ENCODE measurements at regions not wholly inside any gene's neighbourhood (a gene's known extent, or its start where the extent isn't known, plus 50 kb on each side); places are given as distances from the start of the nearest gene placed in this dataset.

DNA sequence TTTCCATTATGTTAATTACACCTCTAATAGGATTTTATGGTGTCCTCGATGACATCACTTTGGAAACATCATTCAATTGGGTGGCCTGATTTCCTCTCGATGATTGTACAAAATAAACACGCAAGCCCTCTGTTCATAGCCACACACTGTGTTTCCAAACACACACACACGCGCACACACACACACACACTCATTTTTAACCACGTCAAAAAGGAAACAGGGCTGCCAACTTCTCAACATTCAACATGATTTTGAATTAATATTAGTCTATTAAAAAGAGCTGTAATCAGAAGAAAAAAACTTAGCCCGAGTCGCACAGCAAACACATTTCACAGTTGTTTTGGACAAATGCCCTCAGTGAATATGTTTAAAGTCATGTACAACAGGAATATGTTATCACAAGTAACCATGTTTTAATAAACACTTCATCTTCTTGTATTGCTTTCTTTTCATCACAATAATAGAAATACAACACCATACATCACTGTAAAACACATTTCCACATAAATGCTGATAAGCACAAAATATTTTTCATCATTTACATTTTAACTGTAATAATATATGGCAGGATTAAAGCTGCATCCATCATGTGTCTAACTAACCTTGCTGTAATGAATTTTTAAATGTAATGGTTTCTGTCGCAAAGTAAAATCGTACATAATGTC lies 219.1 kb upstream of the IRX3 start:
- TF ChIP-seq, protein P1, sequence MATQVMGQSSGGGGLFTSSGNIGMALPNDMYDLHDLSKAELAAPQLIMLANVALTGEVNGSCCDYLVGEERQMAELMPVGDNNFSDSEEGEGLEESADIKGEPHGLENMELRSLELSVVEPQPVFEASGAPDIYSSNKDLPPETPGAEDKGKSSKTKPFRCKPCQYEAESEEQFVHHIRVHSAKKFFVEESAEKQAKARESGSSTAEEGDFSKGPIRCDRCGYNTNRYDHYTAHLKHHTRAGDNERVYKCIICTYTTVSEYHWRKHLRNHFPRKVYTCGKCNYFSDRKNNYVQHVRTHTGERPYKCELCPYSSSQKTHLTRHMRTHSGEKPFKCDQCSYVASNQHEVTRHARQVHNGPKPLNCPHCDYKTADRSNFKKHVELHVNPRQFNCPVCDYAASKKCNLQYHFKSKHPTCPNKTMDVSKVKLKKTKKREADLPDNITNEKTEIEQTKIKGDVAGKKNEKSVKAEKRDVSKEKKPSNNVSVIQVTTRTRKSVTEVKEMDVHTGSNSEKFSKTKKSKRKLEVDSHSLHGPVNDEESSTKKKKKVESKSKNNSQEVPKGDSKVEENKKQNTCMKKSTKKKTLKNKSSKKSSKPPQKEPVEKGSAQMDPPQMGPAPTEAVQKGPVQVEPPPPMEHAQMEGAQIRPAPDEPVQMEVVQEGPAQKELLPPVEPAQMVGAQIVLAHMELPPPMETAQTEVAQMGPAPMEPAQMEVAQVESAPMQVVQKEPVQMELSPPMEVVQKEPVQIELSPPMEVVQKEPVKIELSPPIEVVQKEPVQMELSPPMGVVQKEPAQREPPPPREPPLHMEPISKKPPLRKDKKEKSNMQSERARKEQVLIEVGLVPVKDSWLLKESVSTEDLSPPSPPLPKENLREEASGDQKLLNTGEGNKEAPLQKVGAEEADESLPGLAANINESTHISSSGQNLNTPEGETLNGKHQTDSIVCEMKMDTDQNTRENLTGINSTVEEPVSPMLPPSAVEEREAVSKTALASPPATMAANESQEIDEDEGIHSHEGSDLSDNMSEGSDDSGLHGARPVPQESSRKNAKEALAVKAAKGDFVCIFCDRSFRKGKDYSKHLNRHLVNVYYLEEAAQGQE (IDR thresholded peaks at IDR 0.05; ENCODE audit: borderline replicate concordance), result no peak
- TF ChIP-seq SMC3 (conservative IDR thresholded peaks at IDR 0.05; ENCODE audit: poor library complexity) (no peak), TAF1 (IDR thresholded peaks at IDR 0.05; ENCODE audit: low read depth) (no peak), EZH2 (IDR thresholded peaks at IDR 0.05; ENCODE audit: borderline replicate concordance, insufficient read depth, low read length, poor library complexity, severe bottlenecking) (no peak), EP300 (conservative IDR thresholded peaks at IDR 0.05; ENCODE audit: poor library complexity, severe bottlenecking) (no peak), MXI1 (conservative IDR thresholded peaks at IDR 0.05; ENCODE audit: poor library complexity, severe bottlenecking) (no peak)
- TF ChIP-seq, protein P2, sequence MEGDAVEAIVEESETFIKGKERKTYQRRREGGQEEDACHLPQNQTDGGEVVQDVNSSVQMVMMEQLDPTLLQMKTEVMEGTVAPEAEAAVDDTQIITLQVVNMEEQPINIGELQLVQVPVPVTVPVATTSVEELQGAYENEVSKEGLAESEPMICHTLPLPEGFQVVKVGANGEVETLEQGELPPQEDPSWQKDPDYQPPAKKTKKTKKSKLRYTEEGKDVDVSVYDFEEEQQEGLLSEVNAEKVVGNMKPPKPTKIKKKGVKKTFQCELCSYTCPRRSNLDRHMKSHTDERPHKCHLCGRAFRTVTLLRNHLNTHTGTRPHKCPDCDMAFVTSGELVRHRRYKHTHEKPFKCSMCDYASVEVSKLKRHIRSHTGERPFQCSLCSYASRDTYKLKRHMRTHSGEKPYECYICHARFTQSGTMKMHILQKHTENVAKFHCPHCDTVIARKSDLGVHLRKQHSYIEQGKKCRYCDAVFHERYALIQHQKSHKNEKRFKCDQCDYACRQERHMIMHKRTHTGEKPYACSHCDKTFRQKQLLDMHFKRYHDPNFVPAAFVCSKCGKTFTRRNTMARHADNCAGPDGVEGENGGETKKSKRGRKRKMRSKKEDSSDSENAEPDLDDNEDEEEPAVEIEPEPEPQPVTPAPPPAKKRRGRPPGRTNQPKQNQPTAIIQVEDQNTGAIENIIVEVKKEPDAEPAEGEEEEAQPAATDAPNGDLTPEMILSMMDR (IDR thresholded peaks at IDR 0.05; ENCODE audit: poor library complexity, severe bottlenecking), result no peak
- H3K79me2 ChIP-seq (replicated peaks; ENCODE audit: insufficient read depth, low read length), result no peaks in the 10 kb centered on the region
- H3F3A ChIP-seq (ENCODE audit: insufficient read depth, low read length, poor library complexity, severe bottlenecking), result no peaks in the 10 kb centered on the region
- H3K27ac ChIP-seq (ENCODE audit: low read length), result peak overlapping the region; percentile 64
- no peaks in the 10 kb centered on the region for H3K27me3 ChIP-seq (ENCODE audit: insufficient read depth, low read depth, low read length)
- H3K9me3 ChIP-seq (ENCODE audit: low read length), result no peaks in the 10 kb centered on the region
- no peak overlapping the region for H3K4me3 ChIP-seq (ENCODE audit: low read length)
- no peak overlapping the region for H3K4me2 ChIP-seq (ENCODE audit: low read length)
- H3K9ac ChIP-seq (ENCODE audit: low read length), result no peak overlapping the region
- no peak overlapping the region for H2AFZ ChIP-seq (ENCODE audit: low read depth, low read length)
- no peaks in the 10 kb centered on the region for H4K20me1 ChIP-seq (ENCODE audit: insufficient read depth)
- no peaks in the 10 kb centered on the region for H3K36me3 ChIP-seq (ENCODE audit: insufficient read depth, low read length)
- H3K9me2 ChIP-seq (ENCODE audit: insufficient read depth, low read length), result no peaks in the 10 kb centered on the region

DNA sequence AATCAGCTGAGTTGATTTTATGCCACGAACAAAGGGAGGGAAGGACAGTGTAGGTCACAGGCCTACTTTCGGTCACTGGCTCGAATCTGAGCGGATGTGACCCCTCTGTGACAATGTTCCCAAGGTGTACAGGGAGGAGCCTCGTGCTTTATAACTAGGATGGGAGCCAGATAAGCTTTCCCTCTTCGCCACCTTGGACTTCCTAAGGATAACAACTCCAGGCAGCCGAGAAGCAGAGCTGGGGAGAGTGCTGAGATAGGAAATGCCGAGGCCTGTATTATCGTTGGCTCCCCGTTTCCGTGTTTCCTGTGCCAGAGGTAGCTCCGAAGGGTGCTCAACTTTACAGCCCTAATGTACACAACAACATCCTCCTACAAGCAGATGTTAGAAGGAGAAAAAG lies 217.8 kb upstream of the IRX3 start:
- H3K4me3 ChIP-seq (ENCODE audit: low read length), result no peak overlapping the region
- TF ChIP-seq TAF1 (IDR thresholded peaks at IDR 0.05; ENCODE audit: low read depth) (no peak), EP300 (conservative IDR thresholded peaks at IDR 0.05; ENCODE audit: poor library complexity, severe bottlenecking) (no peak), POLR2AphosphoS5 (IDR thresholded peaks at IDR 0.05) (no peak), EZH2 (IDR thresholded peaks at IDR 0.05; ENCODE audit: borderline replicate concordance, insufficient read depth, low read length, poor library complexity, severe bottlenecking) (no peak), RAD21 (conservative IDR thresholded peaks at IDR 0.05) (no peak), SMC3 (conservative IDR thresholded peaks at IDR 0.05; ENCODE audit: poor library complexity) (no peak)
- TF ChIP-seq, protein P1 (IDR thresholded peaks at IDR 0.05; ENCODE audit: borderline replicate concordance), result no peak
- TF ChIP-seq, protein P2 (IDR thresholded peaks at IDR 0.05; ENCODE audit: poor library complexity, severe bottlenecking), result no peak
- no peaks in the 10 kb centered on the region for H3K79me2 ChIP-seq (replicated peaks; ENCODE audit: insufficient read depth, low read length)
- H3K36me3 ChIP-seq (ENCODE audit: insufficient read depth, low read length), result no peaks in the 10 kb centered on the region
- H3K4me2 ChIP-seq (ENCODE audit: low read length), result no peak overlapping the region
- no peaks in the 10 kb centered on the region for H4K20me1 ChIP-seq (ENCODE audit: insufficient read depth)
- H3K9me2 ChIP-seq (ENCODE audit: insufficient read depth, low read length), result no peaks in the 10 kb centered on the region
- no peak overlapping the region for H3K9ac ChIP-seq (ENCODE audit: low read length)
- H3K27ac ChIP-seq (ENCODE audit: low read length), result no peak overlapping the region
- H3F3A ChIP-seq (ENCODE audit: insufficient read depth, low read length, poor library complexity, severe bottlenecking), result no peaks in the 10 kb centered on the region
- H3K27me3 ChIP-seq (ENCODE audit: insufficient read depth, low read depth, low read length), result no peaks in the 10 kb centered on the region
- no peaks in the 10 kb centered on the region for H3K9me3 ChIP-seq (ENCODE audit: low read length)
- no peak overlapping the region for H2AFZ ChIP-seq (ENCODE audit: low read depth, low read length)
